ENCODE measurements at regions not wholly inside any gene's neighbourhood (a gene's known extent, or its start where the extent isn't known, plus 50 kb on each side); places are given as distances from the start of the nearest gene placed in this dataset.

DNA sequence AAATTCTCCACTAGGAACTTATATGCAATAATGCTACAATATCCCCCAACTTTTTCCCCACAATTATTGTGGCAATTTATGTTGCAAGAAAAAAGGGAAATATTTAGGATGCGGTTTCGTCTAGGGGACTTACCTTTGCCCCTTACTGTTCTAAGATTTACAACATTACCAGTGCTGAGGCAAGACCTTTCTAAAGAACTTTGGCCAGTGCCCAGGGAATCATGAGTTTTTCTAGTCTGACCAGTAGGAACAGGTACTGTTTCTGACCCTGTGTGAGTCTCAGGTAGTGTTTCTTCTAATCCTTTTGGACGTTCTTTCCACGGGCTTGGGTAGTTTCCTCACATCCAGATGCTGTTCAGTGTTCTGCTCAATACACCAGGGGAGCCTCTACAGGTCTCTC is 373.7 kb downstream of the HAPSTR1 start:
- no peaks in the 10 kb centered on the region for H3K36me3 ChIP-seq
- H3K4me1 ChIP-seq, result no peaks in the 10 kb centered on the region
- TF ChIP-seq, protein P1, sequence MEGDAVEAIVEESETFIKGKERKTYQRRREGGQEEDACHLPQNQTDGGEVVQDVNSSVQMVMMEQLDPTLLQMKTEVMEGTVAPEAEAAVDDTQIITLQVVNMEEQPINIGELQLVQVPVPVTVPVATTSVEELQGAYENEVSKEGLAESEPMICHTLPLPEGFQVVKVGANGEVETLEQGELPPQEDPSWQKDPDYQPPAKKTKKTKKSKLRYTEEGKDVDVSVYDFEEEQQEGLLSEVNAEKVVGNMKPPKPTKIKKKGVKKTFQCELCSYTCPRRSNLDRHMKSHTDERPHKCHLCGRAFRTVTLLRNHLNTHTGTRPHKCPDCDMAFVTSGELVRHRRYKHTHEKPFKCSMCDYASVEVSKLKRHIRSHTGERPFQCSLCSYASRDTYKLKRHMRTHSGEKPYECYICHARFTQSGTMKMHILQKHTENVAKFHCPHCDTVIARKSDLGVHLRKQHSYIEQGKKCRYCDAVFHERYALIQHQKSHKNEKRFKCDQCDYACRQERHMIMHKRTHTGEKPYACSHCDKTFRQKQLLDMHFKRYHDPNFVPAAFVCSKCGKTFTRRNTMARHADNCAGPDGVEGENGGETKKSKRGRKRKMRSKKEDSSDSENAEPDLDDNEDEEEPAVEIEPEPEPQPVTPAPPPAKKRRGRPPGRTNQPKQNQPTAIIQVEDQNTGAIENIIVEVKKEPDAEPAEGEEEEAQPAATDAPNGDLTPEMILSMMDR (IDR thresholded peaks at IDR 0.05), result no peak
- H3K9me3 ChIP-seq, result no peaks in the 10 kb centered on the region
- intact Hi-C loops (cut with DNase I), result no loop called here
- ATAC-seq, result no peak
- H3K4me3 ChIP-seq, result no peak overlapping the region
- H3K27me3 ChIP-seq, result no peaks in the 10 kb centered on the region
- DNase-seq, result no peak
- H3K27ac ChIP-seq, result no peak overlapping the region

DNA sequence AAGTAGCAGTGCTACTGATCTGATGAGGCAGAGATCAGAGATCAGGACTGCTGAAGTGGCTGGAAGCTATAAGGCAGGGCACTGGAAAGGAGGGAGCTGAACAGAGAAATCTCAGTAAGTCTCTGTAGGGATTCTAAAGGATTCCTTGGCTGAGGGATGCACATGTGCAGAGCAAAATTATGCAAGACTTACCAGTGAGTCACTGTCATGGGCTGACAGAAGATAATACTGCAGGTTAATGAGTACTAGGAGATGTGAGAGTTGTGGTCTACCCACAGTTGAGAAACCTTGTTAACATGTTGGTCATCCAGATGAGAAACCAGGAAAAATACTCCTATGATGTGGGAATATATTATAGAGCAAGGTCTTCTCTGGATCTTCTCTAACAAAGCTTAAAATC is 378.1 kb downstream of the HAPSTR1 start:
- no peak overlapping the region for H3K4me3 ChIP-seq
- TF ChIP-seq, protein P1 (IDR thresholded peaks at IDR 0.05), result no peak
- intact Hi-C loops (cut with DNase I), result no loop called here
- no peaks in the 10 kb centered on the region for H3K27me3 ChIP-seq
- H3K4me1 ChIP-seq, result no peaks in the 10 kb centered on the region
- H3K27ac ChIP-seq, result no peak overlapping the region
- ATAC-seq (no peak), DNase-seq (no peak)
- no peaks in the 10 kb centered on the region for H3K9me3 ChIP-seq
- H3K36me3 ChIP-seq, result no peaks in the 10 kb centered on the region

GRCh38 chr16:9476744-9477143 is 385.3 kb downstream of the HAPSTR1 start:
- Histone ChIP-seq H3K9me3 (no peaks in the 10 kb centered on the region), H3K27me3 (no peaks in the 10 kb centered on the region), H3K36me3 (no peaks in the 10 kb centered on the region), H3K4me1 (no peaks in the 10 kb centered on the region), H3K4me3 (no peak overlapping the region), H3K27ac (no peak overlapping the region)
- TF ChIP-seq, protein P1 (IDR thresholded peaks at IDR 0.05), result no peak
- intact Hi-C loops (cut with DNase I), result no loop called here
- DNase-seq (no peak), ATAC-seq (no peak)

DNA sequence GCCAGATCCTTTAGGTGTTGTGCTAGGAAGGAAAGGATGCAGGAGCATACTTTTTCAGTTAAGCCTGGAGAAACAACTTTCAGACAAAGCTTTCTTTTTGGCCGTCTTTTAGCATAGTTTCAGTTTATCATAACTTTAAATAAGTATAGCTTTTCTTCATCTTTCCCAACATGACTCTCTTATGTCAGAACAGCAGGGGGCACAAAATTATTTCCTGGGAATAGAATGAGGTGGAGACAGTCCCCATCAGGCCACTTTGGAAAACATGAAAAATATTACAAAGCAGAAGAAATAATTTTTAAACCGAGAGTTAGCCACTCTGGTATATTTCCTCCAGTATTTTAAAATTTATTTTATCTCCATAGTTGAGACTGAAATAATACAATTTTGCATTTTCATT is 387.6 kb downstream of the HAPSTR1 start:
- H3K4me3 ChIP-seq, result no peak overlapping the region
- TF ChIP-seq, protein P1 (IDR thresholded peaks at IDR 0.05), result peak; percentile 7
- H3K4me1 ChIP-seq, result no peaks in the 10 kb centered on the region
- H3K27me3 ChIP-seq, result no peaks in the 10 kb centered on the region
- DNase-seq (no peak), ATAC-seq (no peak)
- H3K27ac ChIP-seq, result no peak overlapping the region
- H3K36me3 ChIP-seq, result no peaks in the 10 kb centered on the region
- no peaks in the 10 kb centered on the region for H3K9me3 ChIP-seq
- intact Hi-C loops (cut with DNase I), result no loop called here

- Histone ChIP-seq H3K36me3 (no peaks in the 10 kb centered on the region), H3K27ac (no peak overlapping the region), H3K4me3 (no peak overlapping the region), H3K9me3 (no peaks in the 10 kb centered on the region), H3K27me3 (no peaks in the 10 kb centered on the region), H3K4me1 (no peaks in the 10 kb centered on the region)
- no peak for ATAC-seq
- no peak for DNase-seq
- TF ChIP-seq, protein P1 (IDR thresholded peaks at IDR 0.05), result no peak
- intact Hi-C loops (cut with DNase I), result no loop called here
Measured at GRCh38 chr16:9480503-9480902, 389.1 kb downstream of the HAPSTR1 start.
